Endothelial cell of umbilical vein (primary cell): ENCODE measurements at regions not wholly inside any gene's neighbourhood (a gene's known extent, or its start where the extent isn't known, plus 50 kb on each side); places are given as distances from the start of the nearest gene placed in this dataset.

ENCODE experiments used
- BruUV-seq: library from RNA; stranded (reverse); fragments of 400-500 nt; replicated peaks from 2 replicates; lab custom pipeline; 2021; lab: Mats Ljungman, UMichigan
- CTCF ChIA-PET: fragments of 300-600, 350-600 bp; sonication (Branson Sonifier 250); formaldehyde crosslinking; loops from one replicate; lab custom pipeline; 2021; ENCODE audit warnings: antibody characterized with exemption, inconsistent platforms; lab: Charles Lee
- POLR2A ChIA-PET: fragments of 300-600, 350-600 bp; sonication (Branson Sonifier 250); formaldehyde crosslinking; loops from one replicate; lab custom pipeline; 2021; ENCODE audit warnings: antibody characterized with exemption, inconsistent platforms; lab: Charles Lee
- DNase-seq: peaks from one replicate; pipeline ENCODE4 v3.0.0-alpha.2; 2011; ENCODE audit warnings: low read depth, low spot score
- FAIRE-seq: peaks from 2 replicates; lab custom pipeline; 2011; peaks lifted over from hg19 to GRCh38; lab: Jason Lieb, UNC
- H2AFZ ChIP-seq: 2 replicates; pipeline ENCODE4 v1.6.0; 2012; ENCODE audit warnings: low read depth, low read length, control low read depth, inconsistent platforms
- H3K27ac ChIP-seq: 2 replicates; pipeline ENCODE4 v1.5.1; 2011; ENCODE audit warnings: low read depth, mild to moderate bottlenecking, control low read depth, low read length, moderate library complexity; ENCODE audit not compliant: insufficient read depth
- H3K27me3 ChIP-seq, 2 experiments: 2 replicates each; pipeline versions ENCODE4 v1.6.0 to v1.6.1; 2011; ENCODE audit warnings: low read length in 2 of 2, mixed read lengths in 1 of 2; ENCODE audit not compliant: control insufficient read depth in 2 of 2, insufficient read depth in 2 of 2
- H3K36me3 ChIP-seq, 2 experiments: 2 replicates in 1 of 2; 3 replicates in 1 of 2; pipeline ENCODE4 v1.5.1; 2011; ENCODE audit warnings: low read length in 2 of 2, mild to moderate bottlenecking in 1 of 2, moderate library complexity in 1 of 2; ENCODE audit not compliant: control insufficient read depth in 2 of 2, insufficient read depth in 2 of 2; ENCODE audit errors: extremely low read depth in 1 of 2
- H3K4me1 ChIP-seq: 3 replicates; pipeline ENCODE4 v1.5.1; 2011; ENCODE audit warnings: mild to moderate bottlenecking, low read length; ENCODE audit not compliant: control insufficient read depth, insufficient read depth; ENCODE audit errors: extremely low read depth
- H3K4me2 ChIP-seq: 2 replicates; pipeline ENCODE4 v1.6.1; 2011; ENCODE audit warnings: low read length, control low read depth, mixed read lengths; ENCODE audit not compliant: insufficient read depth
- H3K4me3 ChIP-seq, 3 experiments: fragments of 200-600 bp in 1 of 3; sonication (generic), shearing (Covaris generic) in 1 of 3; replicated peaks in 1 of 3; 2 replicates each; pipeline ENCODE4 v1.5.1; 2011 to 2016; ENCODE audit warnings: control low read depth in 3 of 3, low read length in 3 of 3, mild to moderate bottlenecking in 2 of 3, inconsistent platforms in 1 of 3, low read depth in 1 of 3, moderate library complexity in 1 of 3; ENCODE audit not compliant: insufficient read depth in 1 of 3
- H3K79me2 ChIP-seq: 2 replicates; pipeline ENCODE4 v1.6.0; 2012; ENCODE audit warnings: low read length, inconsistent platforms; ENCODE audit not compliant: control insufficient read depth, insufficient read depth
- H3K9ac ChIP-seq: replicated peaks from 2 replicates; pipeline ENCODE3; 2011; ENCODE audit warnings: low read length, control low read depth; ENCODE audit not compliant: insufficient read depth; ENCODE audit errors: extremely low read depth
- H3K9me1 ChIP-seq: replicated peaks from 3 replicates; pipeline ENCODE4 v1.6.0; 2011; ENCODE audit warnings: mild to moderate bottlenecking, low read length; ENCODE audit not compliant: control insufficient read depth, insufficient read depth; ENCODE audit errors: extremely low read depth
- H3K9me3 ChIP-seq: replicated peaks from 2 replicates; pipeline ENCODE4 v1.5.1; 2012; ENCODE audit warnings: low read length, inconsistent platforms; ENCODE audit not compliant: control insufficient read depth, insufficient read depth
- H4K20me1 ChIP-seq: replicated peaks from 2 replicates; pipeline ENCODE3; 2011; ENCODE audit warnings: mild to moderate bottlenecking, low read length; ENCODE audit not compliant: control insufficient read depth, insufficient read depth; ENCODE audit errors: extremely low read depth
- CTCF ChIP-seq, 2 donors: IDR thresholded peaks; 1 replicate in 1 of 2; 2 replicates in 1 of 2; pipeline ENCODE4 v1.5.1; 2011; ENCODE audit warnings: low read length in 2 of 2, mild to moderate bottlenecking in 2 of 2, moderate library complexity in 2 of 2, control low read depth in 1 of 2, inconsistent platforms in 1 of 2, low read depth in 1 of 2; ENCODE audit not compliant: insufficient read depth in 1 of 2; ENCODE audit errors: extremely low read depth in 1 of 2
- EZH2 ChIP-seq: IDR thresholded peaks from 2 replicates; pipeline ENCODE4 v1.6.1; 2012; ENCODE audit warnings: borderline replicate concordance, low read depth, mild to moderate bottlenecking, moderate library complexity, low read length, inconsistent platforms; ENCODE audit not compliant: severe bottlenecking
- FOS ChIP-seq: IDR thresholded peaks from 2 replicates; pipeline ENCODE4 v1.6.1; 2011; ENCODE audit warnings: mild to moderate bottlenecking, low read length, moderate library complexity, borderline replicate concordance; ENCODE audit not compliant: insufficient read depth
- GATA2 ChIP-seq: IDR thresholded peaks from 2 replicates; pipeline ENCODE4 v1.7.0; 2011; ENCODE audit warnings: low read depth, mild to moderate bottlenecking, moderate library complexity, mixed read lengths, low read length; ENCODE audit not compliant: insufficient read length, insufficient read depth
- JUN ChIP-seq: IDR thresholded peaks from 2 replicates; pipeline ENCODE4 v1.6.1; 2011; ENCODE audit warnings: borderline replicate concordance, low read depth; ENCODE audit not compliant: insufficient read length, insufficient read depth
- MYC ChIP-seq: IDR thresholded peaks from one replicate; pipeline ENCODE4 v1.6.1; 2011; ENCODE audit warnings: mild to moderate bottlenecking, low read depth, low read length
- POLR2A ChIP-seq: IDR thresholded peaks from 2 replicates; pipeline ENCODE4 v1.6.1; 2012; ENCODE audit warnings: low read depth, mild to moderate bottlenecking, control low read depth, low read length
- POLR2AphosphoS5 ChIP-seq: IDR thresholded peaks from 2 replicates; pipeline ENCODE4 v1.6.1; 2012; ENCODE audit warnings: low read depth, mild to moderate bottlenecking, control low read depth, low read length, moderate library complexity; ENCODE audit not compliant: insufficient read depth
- dilution Hi-C: fragments of 300-500 bp; cut with MboI; formaldehyde crosslinking; loops from one replicate; pipeline ENCODE4 v1.15.0; 2019; ENCODE audit warnings: low sequenced_read_pairs; ENCODE audit not compliant: extremely low pct_ligation_motif_present
- intact Hi-C: fragments of 100-400 bp; cut with micrococcal nuclease; formaldehyde crosslinking; loops from one replicate; pipeline ENCODE4 v1.10.0; 2022
- TF ChIP-seq, protein P1 (sequence below): IDR thresholded peaks from 2 replicates; pipeline ENCODE4 v1.6.1; 2011; ENCODE audit not compliant: insufficient read depth, insufficient read length

DNA sequence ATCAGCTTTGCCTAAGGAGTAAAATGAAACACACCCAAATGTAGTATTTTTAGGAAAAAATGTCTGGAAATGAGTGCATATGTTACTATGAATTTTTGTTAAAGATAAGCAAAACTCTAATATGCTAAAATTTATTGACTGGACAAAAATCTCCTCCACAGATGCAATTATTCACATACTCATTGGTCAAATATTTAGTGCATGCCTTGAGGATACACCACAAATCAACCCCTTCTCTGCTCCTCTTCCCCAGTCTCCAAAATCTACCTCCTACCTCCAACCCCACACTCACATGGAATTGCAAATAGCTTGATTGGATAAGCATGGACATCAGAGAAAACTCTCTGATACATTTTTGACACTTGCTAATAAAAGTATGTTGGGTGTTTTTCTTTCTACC is 95.6 kb upstream of the CDC42EP3 start:
- Histone ChIP-seq H3K27me3 (no peaks in the 10 kb centered on the region), H3K4me3 (no peak overlapping the region), H3K9me3 (no peaks in the 10 kb centered on the region), H3K9ac (no peak overlapping the region), H3K4me2 (no peak overlapping the region), H3K4me1 (peaks cover 15% of the 10 kb centered on the region), H3K36me3 (no peaks in the 10 kb centered on the region), H2AFZ (no peak overlapping the region), H3K9me1 (no peaks in the 10 kb centered on the region), H4K20me1 (no peaks in the 10 kb centered on the region), H3K79me2 (no peaks in the 10 kb centered on the region), H3K27ac (no peak overlapping the region)
- ChIA-PET POLR2A (no interaction called here), CTCF (no interaction called here)
- DNase-seq (no peak), FAIRE-seq (no peak)
- no TSS peak for BruUV-seq
- intact Hi-C loops: no loop called here
- dilution Hi-C loops: no loop called here
- TF ChIP-seq MYC: no peak
- no peak for TF ChIP-seq JUN
- TF ChIP-seq CTCF (IDR thresholded peaks at IDR 0.05; ENCODE audit: extremely low read depth in 1 of 2, insufficient read depth in 1 of 2, low read depth in 1 of 2, low read length in 2 of 2): no peak
- TF ChIP-seq EZH2: no peak
- TF ChIP-seq GATA2: no peak
- no peak for TF ChIP-seq FOS
- TF ChIP-seq POLR2AphosphoS5: no peak
- TF ChIP-seq POLR2A: no peak
- TF ChIP-seq, protein P1, sequence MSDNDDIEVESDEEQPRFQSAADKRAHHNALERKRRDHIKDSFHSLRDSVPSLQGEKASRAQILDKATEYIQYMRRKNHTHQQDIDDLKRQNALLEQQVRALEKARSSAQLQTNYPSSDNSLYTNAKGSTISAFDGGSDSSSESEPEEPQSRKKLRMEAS: no peak
